ENCODE measurements at regions not wholly inside any gene's neighbourhood (a gene's known extent, or its start where the extent isn't known, plus 50 kb on each side); places are given as distances from the start of the nearest gene placed in this dataset.

DNA sequence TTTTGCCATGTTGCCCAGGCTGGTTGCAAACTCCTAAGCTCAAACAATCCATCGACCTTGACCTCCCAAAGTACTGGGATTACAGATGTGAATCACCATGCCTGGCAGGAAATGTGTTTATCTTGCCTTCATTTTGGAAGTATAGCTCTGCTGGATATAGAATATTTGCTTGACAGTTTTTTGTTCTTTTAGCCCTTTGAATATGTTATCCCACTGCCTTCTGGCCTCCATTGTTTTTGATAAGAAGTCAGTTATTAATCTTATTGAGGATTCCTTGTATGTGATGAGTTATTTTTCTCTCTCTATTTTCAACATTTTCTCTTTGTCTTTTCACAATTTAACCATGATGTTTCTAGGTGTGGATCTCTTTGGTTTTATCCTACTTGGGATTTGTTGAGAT is 112.9 kb upstream of the RAB3GAP2 start:
- TF ChIP-seq, protein P1, sequence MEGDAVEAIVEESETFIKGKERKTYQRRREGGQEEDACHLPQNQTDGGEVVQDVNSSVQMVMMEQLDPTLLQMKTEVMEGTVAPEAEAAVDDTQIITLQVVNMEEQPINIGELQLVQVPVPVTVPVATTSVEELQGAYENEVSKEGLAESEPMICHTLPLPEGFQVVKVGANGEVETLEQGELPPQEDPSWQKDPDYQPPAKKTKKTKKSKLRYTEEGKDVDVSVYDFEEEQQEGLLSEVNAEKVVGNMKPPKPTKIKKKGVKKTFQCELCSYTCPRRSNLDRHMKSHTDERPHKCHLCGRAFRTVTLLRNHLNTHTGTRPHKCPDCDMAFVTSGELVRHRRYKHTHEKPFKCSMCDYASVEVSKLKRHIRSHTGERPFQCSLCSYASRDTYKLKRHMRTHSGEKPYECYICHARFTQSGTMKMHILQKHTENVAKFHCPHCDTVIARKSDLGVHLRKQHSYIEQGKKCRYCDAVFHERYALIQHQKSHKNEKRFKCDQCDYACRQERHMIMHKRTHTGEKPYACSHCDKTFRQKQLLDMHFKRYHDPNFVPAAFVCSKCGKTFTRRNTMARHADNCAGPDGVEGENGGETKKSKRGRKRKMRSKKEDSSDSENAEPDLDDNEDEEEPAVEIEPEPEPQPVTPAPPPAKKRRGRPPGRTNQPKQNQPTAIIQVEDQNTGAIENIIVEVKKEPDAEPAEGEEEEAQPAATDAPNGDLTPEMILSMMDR (conservative IDR thresholded peaks at IDR 0.05; ENCODE audit: low read length): no peak
- no peak for DNase-seq (ENCODE audit: low read depth)

DNA sequence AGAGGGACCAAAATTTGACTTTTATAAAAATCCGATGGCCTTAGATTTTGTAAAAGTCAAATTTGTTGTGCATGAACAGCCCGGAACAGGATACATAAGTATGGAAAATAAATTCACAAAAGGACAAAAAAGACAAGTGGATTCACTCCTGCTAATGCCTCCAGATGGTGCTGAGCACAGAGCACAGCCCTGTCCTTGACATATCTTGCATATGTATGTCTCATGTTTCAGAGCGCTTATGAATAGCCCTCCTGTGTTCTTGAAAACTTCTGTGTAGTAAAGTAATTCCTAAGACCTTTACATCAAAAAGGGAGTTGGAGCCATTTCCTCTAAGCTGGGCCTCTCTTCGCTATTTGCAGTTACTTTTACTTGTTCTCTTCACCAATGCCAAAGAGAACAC is 110.7 kb upstream of the RAB3GAP2 start:
- no peak for DNase-seq (ENCODE audit: low read depth)
- no peak overlapping the region for H3K4me3 ChIP-seq (ENCODE audit: low read length)
- TF ChIP-seq, protein P1 (conservative IDR thresholded peaks at IDR 0.05; ENCODE audit: low read length): no peak

More for the DNA sequence above, 112.9 kb upstream of the RAB3GAP2 start:
- H3K4me3 ChIP-seq (ENCODE audit: low read length): no peak overlapping the region

DNA sequence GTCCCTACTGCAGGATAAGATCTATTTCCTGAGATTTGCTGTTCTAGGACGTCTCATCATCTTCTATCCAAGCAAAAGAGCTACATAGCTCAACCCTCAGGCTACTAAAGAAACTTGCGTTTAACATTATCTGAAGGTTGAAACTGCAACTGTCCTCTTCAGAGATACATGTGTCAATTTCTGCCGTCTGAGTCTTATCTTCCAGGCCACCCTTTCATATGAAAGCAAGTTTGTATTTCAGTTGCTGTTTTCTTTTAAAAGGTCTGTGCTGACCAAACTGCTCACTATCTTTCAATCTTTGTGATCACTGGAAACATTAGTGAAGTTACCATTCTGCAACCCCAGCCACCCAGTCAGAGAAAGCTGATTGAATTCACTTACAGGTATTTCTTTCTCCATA is 108.6 kb upstream of the RAB3GAP2 start:
- TF ChIP-seq, protein P1 (conservative IDR thresholded peaks at IDR 0.05; ENCODE audit: low read length): no peak
- DNase-seq (ENCODE audit: low read depth): no peak
- no peak overlapping the region for H3K4me3 ChIP-seq (ENCODE audit: low read length)

DNA sequence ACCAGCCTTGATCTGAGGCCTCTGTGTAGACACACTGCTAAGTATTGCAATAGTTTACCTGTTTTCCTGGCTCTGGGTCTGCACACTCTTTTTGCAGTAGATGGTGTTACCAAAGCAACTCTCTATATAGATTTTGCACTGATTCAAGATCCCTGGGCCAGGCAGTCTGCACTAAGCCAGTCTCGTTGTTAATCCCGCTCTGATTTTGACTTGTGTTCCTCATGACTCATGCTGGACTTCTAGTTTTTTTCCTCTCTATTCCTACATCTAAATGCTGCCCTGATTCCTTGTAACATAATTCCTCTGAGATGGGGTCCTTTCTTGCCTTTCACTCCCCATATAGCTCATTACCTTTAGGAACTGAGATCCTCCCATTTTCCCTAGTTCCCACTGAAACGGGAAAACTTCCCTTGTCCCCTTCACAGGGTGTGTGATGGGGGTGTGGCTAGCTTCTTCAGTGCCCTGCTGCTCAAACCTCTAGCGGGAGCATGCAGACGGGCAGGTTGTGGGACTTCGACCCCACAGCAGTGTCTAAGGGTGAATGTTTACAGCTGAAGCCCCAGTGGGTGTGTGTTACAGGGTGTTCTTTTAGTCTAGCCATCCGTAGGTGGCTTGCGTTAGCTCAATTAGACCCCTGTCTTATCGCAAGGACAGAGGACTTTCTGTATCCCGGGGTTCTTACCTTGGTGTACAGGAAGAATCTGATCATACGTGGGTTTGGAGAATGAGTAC is 106.5 kb upstream of the RAB3GAP2 start:
- no peak for DNase-seq (ENCODE audit: low read depth)
- H3K4me3 ChIP-seq (ENCODE audit: low read length): no peak overlapping the region
- TF ChIP-seq, protein P1 (conservative IDR thresholded peaks at IDR 0.05; ENCODE audit: low read length): no peak

DNA sequence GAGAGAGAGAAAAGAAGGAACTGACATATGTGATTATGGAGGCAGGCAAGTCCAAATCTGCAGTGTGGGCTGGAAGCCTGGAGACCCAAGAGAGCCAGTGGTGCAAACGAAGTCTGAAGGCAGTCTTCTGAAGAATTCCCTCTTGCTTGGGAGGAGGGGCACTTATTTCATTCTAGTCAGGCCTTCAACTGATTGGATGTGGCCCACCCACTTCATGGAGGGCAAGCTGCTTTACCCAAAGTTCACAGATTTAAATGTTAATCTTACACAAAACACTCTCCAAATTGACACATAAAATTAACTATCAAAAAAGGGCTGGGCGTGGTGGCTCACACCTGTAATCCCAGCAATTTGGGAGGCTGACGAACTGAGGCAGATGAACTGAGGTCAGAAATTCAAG is 103.5 kb upstream of the RAB3GAP2 start:
- TF ChIP-seq, protein P1 (conservative IDR thresholded peaks at IDR 0.05; ENCODE audit: low read length): no peak
- H3K4me3 ChIP-seq (ENCODE audit: low read length): no peak overlapping the region
- DNase-seq (ENCODE audit: low read depth): no peak

DNA sequence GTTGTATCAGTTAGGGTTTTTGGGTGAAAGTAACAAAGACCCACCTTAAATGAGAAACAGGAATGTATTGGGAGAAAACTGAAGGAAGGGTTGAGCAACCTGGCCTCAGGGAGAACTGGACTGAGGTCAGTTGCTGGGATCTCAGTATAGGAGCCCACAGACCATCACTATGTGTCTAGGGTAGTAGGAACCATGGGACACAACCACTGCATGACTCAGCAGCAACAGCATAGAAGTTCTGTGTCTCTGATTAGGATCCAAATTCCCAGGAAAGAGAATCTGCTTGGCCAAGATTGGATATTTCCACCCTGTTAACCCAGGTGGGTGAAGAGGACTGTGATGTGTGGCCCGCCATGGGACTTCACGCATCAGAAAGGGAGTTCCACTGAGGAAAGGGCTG is 102.2 kb upstream of the RAB3GAP2 start:
- DNase-seq (ENCODE audit: low read depth): no peak
- TF ChIP-seq, protein P1 (conservative IDR thresholded peaks at IDR 0.05; ENCODE audit: low read length): no peak
- no peak overlapping the region for H3K4me3 ChIP-seq (ENCODE audit: low read length)

DNA sequence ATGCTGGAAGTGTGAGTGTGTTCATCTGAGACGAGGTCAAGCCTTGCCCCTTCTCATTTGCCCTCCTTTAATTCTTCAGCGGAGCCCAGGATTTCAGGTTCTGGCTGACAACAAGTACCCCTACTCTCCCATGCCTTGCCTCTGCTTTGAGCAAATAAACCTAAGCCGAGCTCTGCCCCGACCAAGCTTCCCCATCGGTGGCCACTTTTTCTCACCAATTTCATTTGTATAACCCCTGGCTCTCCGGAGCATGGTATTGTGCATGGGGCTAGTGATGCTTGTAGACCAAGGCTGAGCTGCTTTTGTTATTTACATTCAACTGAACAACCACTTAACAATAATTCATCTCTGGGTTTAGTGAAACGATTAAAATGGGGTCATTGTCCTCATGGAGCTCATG is 100.2 kb upstream of the RAB3GAP2 start:
- DNase-seq (ENCODE audit: low read depth): no peak
- TF ChIP-seq, protein P1 (conservative IDR thresholded peaks at IDR 0.05; ENCODE audit: low read length): no peak
- no peak overlapping the region for H3K4me3 ChIP-seq (ENCODE audit: low read length)

Measured in AG10803 (cell line).